BJ (cell line): ENCODE measurements at regions not wholly inside any gene's neighbourhood (a gene's known extent, or its start where the extent isn't known, plus 50 kb on each side); places are given as distances from the start of the nearest gene placed in this dataset.

Source experiments
- CTCF ChIA-PET: fragments of 350-600 bp; formaldehyde crosslinking; extraction: SDS; loops from one replicate; lab custom pipeline; 2021; ENCODE audit warnings: antibody characterized with exemption, inconsistent platforms; lab: Yijun Ruan, JAX
- POLR2A ChIA-PET: fragments of 300-600 bp; sonication (Branson Sonifier 250); formaldehyde crosslinking; extraction: SDS; loops from one replicate; lab custom pipeline; 2021; ENCODE audit warnings: antibody characterized with exemption; lab: Charles Lee
- DNase-seq: peaks from one replicate; pipeline ENCODE4 v3.0.0-alpha.2; 2011; ENCODE audit warnings: low read depth
- H3K27me3 ChIP-seq: 2 replicates; pipeline ENCODE4 v1.6.0; 2011; ENCODE audit warnings: low read length; ENCODE audit not compliant: control insufficient read depth, insufficient read depth
- H3K36me3 ChIP-seq: 2 replicates; pipeline ENCODE4 v1.5.1; 2011; ENCODE audit warnings: low read length; ENCODE audit not compliant: control insufficient read depth, insufficient read depth
- H3K4me3 ChIP-seq: 2 replicates; pipeline ENCODE4 v1.5.1; 2011; ENCODE audit warnings: low read depth, mild to moderate bottlenecking, control low read depth, low read length
- TF ChIP-seq, protein P1 (sequence below): IDR thresholded peaks from 2 replicates; pipeline ENCODE4 v1.5.1; 2011; ENCODE audit warnings: low read depth, mild to moderate bottlenecking, control low read depth, inconsistent platforms, low read length, moderate library complexity; ENCODE audit not compliant: insufficient read depth

DNA sequence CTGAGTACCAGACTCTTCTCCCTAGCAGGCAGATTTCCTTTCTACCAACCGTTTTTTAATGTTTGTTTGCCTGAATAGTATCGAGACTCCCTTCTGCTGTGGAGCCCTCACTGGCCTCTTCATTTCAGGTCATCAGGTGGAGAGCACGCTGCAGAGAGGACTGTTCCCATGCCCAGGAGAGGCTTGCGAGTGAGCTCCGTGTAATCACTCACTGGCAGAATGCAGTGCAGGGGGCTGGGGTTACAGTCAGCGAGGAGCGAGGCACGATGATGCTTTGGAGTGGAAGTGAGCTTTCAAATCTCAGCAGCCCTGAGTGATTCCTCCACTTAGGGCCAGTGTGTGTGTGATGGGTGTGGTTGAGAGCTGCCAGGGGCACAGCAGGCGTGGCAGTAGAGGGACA is 385.2 kb downstream of the SHQ1 start:
- Histone ChIP-seq H3K27me3 (peaks cover 22% of the 10 kb centered on the region), H3K4me3 (no peak overlapping the region), H3K36me3 (no peaks in the 10 kb centered on the region)
- TF ChIP-seq, protein P1, sequence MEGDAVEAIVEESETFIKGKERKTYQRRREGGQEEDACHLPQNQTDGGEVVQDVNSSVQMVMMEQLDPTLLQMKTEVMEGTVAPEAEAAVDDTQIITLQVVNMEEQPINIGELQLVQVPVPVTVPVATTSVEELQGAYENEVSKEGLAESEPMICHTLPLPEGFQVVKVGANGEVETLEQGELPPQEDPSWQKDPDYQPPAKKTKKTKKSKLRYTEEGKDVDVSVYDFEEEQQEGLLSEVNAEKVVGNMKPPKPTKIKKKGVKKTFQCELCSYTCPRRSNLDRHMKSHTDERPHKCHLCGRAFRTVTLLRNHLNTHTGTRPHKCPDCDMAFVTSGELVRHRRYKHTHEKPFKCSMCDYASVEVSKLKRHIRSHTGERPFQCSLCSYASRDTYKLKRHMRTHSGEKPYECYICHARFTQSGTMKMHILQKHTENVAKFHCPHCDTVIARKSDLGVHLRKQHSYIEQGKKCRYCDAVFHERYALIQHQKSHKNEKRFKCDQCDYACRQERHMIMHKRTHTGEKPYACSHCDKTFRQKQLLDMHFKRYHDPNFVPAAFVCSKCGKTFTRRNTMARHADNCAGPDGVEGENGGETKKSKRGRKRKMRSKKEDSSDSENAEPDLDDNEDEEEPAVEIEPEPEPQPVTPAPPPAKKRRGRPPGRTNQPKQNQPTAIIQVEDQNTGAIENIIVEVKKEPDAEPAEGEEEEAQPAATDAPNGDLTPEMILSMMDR = no peak
- ChIA-PET POLR2A (interaction anchor here (0.6 kb wide), 1 partner anchor 450 kb away, joined by 15 read pairs; no protein-coding TSS in a partner anchor), CTCF (no interaction called here)
- DNase-seq = no peak

DNA sequence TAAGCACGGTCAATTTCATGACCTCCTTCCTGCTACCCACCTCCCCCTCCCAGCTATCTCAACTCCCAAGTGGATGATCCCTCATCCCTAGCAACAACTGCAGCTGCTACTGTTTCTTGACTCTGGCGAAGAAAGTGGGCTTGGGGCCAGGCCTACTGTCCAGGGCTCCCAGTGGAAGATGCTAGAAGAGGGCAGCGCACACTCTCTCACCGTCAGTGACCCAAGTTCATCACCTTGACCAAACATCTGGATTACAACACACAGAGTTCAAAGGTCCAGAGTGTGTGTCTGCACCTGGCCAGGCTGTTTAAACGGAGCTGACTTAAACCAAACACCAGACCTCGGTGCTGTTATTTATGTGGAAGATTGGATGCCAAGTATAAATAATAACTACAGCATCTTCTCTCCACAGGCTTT is 385.6 kb downstream of the SHQ1 start:
- ChIA-PET POLR2A (interaction anchor here (0.6 kb wide), 1 partner anchor 450 kb away, joined by 15 read pairs; no protein-coding TSS in a partner anchor), CTCF (no interaction called here)
- Histone ChIP-seq H3K36me3 (no peaks in the 10 kb centered on the region), H3K4me3 (no peak overlapping the region), H3K27me3 (peaks cover 22% of the 10 kb centered on the region)
- DNase-seq = no peak
- TF ChIP-seq, protein P1 = no peak

DNA sequence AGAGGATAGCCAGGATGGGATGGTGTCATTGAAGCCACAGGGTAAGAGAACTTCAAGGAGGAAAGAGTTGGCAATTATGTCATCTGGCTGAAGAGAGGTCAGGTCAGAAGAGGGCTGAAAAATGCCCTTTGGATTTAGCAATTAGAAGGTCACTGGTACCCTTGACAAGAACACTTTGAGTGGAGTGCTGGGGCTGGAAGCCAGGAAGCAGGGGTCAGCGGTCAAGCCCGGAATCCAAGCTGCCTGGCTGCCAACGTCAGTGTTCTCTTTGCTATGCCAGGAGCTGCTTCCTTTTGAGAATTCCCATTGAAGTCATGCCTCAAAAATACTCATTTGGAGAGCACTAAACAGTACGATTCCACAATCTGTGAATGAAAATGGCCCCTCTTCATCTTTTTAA is 386.5 kb downstream of the SHQ1 start:
- TF ChIP-seq, protein P1 = no peak
- H3K4me3 ChIP-seq = no peak overlapping the region
- peaks cover 20% of the 10 kb centered on the region for H3K27me3 ChIP-seq
- no peak for DNase-seq
- ChIA-PET CTCF (no interaction called here), POLR2A (no interaction called here)
- H3K36me3 ChIP-seq = no peaks in the 10 kb centered on the region

DNA sequence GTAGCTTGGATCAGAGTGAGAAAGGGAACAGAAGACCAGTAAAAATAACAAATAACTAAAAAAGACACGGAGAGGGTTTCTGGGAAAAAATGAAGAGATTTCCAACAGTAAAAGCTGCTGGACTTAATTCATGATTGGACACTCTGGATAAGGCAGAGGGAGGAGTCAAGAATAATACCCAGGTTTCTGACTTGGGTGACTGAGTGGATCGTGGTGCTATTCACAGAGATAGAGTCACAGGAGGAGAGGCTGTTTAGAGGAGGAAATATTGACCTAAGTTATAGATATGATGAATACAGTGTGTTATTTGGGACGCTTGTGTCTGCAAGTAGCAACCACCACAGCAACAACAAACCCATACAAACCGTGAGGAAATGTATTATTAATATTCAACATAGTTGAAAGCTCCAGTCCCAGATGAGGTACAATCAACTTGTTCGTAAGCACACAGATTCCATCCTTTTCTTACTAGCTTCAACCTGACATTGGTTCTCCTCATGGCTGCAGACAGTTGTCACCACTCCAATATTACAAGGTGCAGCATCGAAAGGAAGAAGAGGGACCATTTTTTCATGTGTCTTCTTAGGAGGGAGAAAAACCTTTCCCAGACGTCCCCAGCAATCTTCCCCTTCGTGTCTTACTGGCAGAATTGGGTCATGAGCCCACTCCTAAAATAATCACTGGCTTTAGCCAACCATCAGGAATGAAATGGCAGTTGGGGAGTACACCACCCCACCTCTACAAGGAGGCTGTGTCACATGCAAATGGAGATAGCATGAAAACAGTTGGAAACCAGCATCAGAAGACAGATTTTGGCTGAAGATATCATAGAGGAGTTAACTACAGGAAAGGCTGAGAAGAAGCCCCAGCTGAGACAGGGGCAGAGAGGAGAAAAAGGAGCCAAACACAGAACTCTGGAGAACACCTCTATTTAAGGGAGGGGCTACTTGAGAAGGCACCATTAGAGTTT is 387.8 kb downstream of the SHQ1 start:
- ChIA-PET POLR2A (no interaction called here), CTCF (interaction anchor here (0.6 to 1.1 kb wide), 2 partner anchors 22 to 131 kb away, joined by 3 read pairs; no protein-coding TSS in a partner anchor)
- Histone ChIP-seq H3K27me3 (peaks cover 14% of the 10 kb centered on the region), H3K36me3 (no peaks in the 10 kb centered on the region), H3K4me3 (no peak overlapping the region)
- TF ChIP-seq, protein P1 = no peak
- DNase-seq = no peak

DNA sequence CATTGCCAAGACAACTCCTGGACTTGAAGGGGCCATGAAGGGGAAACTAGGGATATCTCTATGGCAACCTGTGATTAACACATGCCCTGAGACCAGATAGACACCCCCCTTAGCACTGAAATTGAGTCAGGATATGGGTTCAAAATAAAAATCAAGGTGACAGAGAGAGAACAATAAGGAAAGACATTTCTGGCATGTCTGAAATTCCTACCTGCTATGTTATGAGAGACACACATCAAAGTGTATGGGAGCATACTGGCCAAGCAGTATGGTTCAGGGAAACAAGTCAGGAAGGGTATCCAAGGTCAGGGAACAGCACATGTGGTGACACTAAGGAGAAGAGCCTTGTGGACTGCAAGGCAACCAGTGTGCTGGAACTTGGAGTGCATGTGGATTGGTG is 388.7 kb downstream of the SHQ1 start:
- CTCF ChIA-PET = no interaction called here
- no peak for DNase-seq
- TF ChIP-seq, protein P1 = no peak
- no peak overlapping the region for H3K4me3 ChIP-seq
- POLR2A ChIA-PET = no interaction called here
- H3K36me3 ChIP-seq = no peaks in the 10 kb centered on the region
- peaks cover 16% of the 10 kb centered on the region for H3K27me3 ChIP-seq
